Mucosa of gallbladder (tissue), 1 donor: ENCODE measurements at regions not wholly inside any gene's neighbourhood (a gene's known extent, or its start where the extent isn't known, plus 50 kb on each side); places are given as distances from the start of the nearest gene placed in this dataset.
A peak's percentile ranks its signal among the peaks of the same experiment; 100 is the strongest.

Source experiments
- DNase-seq: peaks from one replicate; pipeline ENCODE4 v3.0.0-alpha.2; 2020; ENCODE audit warnings: low spot score
- donor health status: DM: no; HTN: no; CAD: no.

DNA sequence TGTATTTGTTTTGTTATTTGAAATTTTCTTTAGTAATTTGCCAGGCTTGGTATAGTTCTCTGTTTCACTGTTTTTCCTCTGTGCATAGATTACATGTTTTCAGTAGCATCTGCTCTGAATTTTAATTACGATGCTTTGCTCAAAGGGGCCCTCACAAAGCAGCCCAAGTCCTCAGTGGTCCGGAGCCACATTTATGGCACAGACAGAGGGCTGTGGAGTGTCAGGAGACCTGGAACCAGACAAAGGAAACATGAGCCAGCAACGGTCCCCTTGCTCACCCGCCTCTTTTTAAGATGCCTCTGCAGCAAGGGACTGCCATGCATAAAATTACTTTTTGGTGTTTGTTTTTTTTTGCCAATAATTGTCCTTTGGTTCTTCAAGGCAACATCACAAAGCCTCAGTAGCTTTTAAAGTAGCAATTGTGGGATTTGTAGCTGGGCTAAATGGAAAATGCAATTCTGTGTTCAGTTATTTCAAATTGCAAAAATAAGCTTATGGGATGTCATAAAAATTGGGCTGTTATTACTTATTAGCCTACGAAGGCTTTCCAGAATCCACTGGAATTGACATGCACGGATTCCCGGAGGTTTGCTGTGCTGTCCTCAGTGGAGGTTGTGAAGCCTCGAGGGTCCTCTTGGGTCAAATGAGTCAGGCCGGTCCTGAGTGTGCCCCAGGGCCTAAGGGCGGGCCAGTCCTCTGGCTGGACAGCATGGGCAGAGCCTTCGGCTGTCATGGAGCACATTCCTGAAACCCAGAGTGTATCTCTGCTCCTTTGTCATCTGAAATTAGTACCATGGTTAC is 422.8 kb downstream of the GLRX3 start:
- DNase-seq, result no peak

- no peak for DNase-seq
These were observed 423.3 kb downstream of the GLRX3 start for GRCh38 chr10:130559547-130559880.

DNA sequence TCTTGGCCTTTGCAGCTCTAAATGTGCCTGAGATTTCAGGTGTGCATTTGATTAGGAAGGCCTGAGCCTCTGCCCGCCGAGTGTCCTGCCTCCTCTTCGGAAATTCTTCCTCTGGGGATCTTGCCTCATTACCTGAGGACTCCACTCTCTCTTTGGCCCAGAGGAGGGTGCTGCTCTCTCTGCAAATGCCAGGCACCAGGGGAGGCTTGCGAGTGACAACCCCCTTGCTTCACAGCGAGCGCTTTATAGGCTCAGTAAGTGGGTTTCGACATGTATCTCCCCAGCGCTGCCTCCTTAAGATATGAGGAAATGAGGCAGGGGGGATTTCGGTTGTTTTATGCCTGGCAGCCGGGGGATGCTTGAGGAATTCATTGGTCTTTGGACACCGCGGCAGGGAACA is 423.9 kb downstream of the GLRX3 start:
- no peak for DNase-seq

- DNase-seq, result no peak
These were observed 424.4 kb downstream of the GLRX3 start for GRCh38 chr10:130560573-130560972.

- no peak for DNase-seq
These were observed 425.5 kb downstream of the GLRX3 start for GRCh38 chr10:130561681-130562080.

DNA sequence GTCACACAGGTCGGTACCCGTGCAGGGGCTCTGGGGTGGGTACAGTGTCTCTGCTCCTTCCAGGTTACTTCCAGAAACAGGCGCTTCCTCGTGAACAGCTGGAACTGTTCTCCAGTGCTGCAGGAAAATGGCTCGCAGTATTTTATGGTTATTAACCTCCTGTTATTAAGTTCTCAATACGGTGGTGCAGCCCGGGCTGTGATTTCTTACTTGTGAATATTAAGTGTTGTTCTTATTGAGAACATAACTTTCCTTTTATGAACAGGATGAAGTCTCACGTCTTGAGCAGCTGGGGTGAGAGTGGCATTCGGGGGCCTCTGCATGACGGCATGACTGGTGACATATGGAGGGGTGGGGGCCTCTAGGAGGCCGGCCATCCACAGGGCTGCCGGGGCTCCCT is 430.8 kb downstream of the GLRX3 start:
- no peak for DNase-seq

GRCh38 chr10:130567436-130567835 is 431.2 kb downstream of the GLRX3 start:
- DNase-seq, result no peak

DNA sequence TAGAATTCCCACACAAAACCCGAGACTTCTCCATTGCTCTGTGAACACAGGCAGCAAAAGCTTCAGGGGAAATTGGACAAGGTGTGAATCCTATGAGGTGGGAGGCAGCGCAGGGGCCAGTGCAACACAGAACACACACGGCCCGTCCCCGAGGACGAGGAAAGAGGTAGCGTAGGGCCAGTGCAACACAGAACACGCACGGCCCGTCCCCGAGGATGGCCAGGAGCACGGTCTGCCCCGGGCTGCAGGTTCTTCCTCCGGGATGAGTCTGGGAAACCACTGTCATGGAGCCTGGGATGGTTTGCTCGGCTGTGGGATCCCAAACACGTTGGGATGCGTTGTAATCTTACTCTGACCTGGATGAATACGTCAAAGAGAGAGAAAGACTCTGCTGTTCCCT is 432.1 kb downstream of the GLRX3 start:
- DNase-seq, result no peak

- no peak for DNase-seq
These were observed 433.9 kb downstream of the GLRX3 start for GRCh38 chr10:130570074-130570473.

DNA sequence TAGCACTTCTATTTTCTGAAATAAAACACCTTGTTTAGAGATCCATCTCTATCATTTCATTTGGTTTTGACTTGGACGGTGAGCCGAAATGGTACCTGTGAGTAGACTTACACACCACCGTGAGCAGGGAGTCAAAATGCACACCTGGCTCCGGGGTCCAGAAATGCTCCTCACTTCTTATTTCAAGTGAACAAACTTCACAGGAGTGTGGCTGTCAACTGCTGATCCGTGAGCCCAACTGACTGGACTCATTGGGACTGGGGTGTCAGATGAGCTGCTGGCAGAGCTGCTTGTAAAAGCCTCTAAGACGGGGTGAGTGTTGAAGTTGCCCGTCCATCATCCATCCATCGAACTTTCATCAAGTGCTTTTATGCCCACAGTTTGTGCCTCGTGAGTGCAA is 435.5 kb downstream of the GLRX3 start:
- DNase-seq, result no peak

DNA sequence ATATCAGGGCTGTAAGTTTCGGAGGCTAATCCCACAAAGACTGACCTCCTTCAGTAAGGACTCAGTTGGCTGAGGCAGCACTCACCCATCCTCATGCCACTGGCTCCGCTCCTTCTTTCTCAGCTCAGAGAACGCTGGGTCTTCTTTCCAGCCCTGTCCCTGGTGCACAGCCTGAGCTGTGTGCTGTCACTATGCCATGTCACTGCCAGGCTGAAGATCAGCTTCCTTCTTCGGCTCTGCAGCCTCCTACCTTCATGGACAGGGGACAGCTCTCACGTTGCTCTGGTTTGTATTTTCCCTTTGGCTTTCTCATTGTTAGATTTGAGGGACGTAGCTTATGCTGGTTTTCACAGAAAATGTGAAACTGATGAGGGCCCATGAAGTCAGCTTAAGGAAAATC is 437.3 kb downstream of the GLRX3 start:
- DNase-seq, result no peak

GRCh38 chr10:130575756-130576285 is 439.6 kb downstream of the GLRX3 start:
- no peak for DNase-seq

DNA sequence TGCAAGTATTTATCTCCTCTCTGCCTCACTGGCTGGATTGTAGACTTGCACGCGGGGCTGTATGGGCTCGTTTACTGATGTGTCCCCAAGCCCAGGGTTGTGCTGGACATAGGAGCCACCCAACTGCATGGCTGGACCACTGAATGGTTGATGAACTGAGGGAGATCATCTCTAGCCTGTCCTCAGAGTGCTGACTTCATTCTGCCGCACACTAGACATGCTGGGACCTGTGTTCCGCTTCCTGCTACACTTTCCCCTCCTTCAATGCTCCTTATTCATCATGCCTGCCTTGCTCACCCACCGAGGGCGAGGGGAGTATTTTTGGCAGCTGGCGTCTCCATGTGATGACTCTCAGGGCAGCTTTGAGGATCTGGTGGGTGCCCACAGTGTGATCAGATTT is 440.2 kb downstream of the GLRX3 start:
- no peak for DNase-seq

GRCh38 chr10:130577039-130577438 is 440.8 kb downstream of the GLRX3 start:
- DNase-seq, result no peak

GRCh38 chr10:130578532-130579289 is 442.5 kb downstream of the GLRX3 start:
- no peak for DNase-seq

- DNase-seq, result no peak
These were observed 443.7 kb downstream of the GLRX3 start for GRCh38 chr10:130579913-130580312.

DNA sequence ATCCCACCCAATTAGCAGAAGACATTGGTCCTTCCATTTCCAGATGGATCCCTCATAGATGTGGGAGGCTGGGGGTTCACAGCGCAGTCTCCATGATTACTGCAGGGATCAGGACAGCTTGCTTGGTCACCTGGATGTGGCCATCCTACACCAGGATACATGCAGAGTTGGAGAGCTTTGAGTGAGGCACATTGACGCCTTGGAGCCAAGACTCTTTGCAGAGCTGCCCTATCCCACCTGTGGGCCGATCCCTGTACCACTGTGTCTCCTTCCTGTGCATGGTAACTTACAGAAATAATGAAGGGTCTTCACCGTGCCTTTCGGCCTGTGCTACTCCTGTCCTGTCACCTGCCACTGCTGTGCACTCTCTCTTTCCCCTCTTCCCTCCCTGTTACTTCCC is 444.8 kb downstream of the GLRX3 start:
- DNase-seq, result no peak

DNA sequence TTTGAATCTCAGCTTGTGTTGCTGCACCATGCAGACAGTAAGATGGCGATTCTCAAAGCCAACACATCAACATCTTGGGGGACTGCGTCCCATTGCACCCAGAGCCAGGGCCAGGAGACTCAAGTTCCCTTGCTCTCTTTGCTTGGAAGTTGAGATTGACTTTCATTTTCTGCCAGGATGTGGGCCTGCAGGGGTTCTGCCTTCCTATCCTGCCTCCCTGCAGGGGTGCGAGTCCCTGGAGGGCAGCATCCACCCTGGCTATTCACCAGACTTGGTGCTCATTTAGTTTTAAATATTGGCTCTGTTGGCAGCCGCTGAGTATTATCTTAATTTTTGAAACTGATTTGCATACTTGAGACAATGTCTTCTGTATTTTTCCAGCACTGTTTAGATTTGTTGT is 451.5 kb downstream of the GLRX3 start:
- DNase-seq, result no peak

DNA sequence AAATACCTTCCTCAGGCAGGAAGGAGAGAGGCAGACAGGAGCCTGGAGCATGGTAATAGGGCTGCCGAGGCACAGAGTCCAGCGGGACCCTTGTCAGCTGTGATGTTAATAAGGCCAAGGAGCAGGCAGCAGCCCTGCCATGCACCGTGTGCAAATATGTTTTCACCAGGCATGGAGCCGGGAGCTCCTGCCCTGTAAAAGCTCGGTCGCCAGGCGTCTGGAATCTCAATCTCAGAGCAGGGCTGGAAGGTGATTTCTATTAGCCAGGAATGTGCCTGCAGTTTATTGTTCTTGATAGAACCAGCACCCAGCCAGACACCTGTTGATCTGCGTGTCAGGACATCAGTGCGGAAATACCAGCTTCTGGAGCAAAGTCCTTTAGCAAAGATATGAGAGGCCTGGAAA is 469.8 kb downstream of the GLRX3 start:
- peak; percentile 82 for DNase-seq

DNA sequence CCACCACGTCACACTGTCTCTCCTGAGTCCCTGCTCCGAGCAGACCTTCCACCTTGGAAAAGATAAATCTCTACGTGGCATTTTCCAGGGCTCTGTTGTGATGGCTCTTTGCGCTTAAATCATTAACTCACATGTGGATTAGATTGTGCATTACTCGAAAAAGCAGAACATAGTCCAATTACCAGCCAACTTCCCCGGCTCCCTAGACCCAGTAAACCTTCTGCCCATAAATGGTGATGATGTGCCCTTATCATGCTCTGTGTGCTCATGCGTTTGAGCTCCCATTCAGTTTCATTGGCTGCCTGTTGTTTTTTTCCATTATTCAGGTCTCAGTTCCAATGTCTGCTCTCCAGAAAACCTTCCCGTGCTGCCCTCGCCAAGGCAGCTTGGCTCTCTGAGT is 471.2 kb downstream of the GLRX3 start:
- DNase-seq, result no peak

DNA sequence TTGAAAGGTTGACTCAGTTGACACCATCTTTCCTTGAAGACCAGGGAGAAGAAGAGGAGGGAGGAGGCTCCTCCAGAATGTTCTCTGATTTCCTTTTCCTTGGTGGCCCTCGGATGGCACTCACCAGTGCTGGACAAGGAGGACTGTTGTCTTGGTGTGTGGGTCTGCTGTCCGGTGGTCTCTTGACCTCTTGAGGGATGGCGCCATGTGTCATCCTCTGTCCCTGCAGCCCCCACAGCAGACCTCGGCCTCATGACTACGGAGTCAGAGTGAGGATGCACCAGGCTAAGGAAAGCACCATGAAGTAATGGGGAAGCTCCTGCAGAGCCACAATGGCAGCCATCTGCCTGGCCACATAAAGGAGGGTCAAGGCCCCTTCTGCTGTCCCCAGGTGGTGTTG is 475.0 kb downstream of the GLRX3 start:
- DNase-seq, result no peak

- DNase-seq, result no peak
These were observed 479.3 kb downstream of the GLRX3 start for GRCh38 chr10:130615457-130615856.

DNA sequence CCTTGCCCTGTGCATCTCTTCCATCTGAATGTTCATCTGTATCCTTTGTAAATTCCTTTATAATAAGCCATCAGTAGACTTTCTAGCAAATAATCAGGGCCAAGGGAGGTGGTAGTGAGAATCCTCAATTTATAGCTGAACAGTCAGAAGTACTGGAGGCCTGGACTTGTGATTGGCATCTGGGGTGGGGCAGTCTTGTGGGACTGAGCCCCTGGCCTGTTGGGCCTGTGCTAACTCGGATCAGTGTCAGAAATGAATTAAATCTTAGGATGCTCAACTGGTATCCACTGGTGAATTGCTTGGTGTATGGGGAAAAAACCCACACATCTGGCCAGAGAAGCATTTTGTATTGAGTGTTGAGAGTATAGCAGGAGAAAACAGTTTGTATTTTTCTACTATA is 481.8 kb downstream of the GLRX3 start:
- DNase-seq, result no peak
